ENCODE measurements at regions not wholly inside any gene's neighbourhood (a gene's known extent, or its start where the extent isn't known, plus 50 kb on each side); places are given as distances from the start of the nearest gene placed in this dataset.

GRCh38 chr3:144128108-144128892 is 156.7 kb downstream of the DIPK2A start:
- H3K27ac Mint-ChIP-seq (ENCODE audit: unreplicated experiment): no peak overlapping the region
- H3K27ac ChIP-seq (ENCODE audit: low read depth, low read length): no peak overlapping the region
- DNase-seq (ENCODE audit: low read depth) (no peak), FAIRE-seq (no peak)
- H3K27me3 Mint-ChIP-seq (ENCODE audit: low read depth, unreplicated experiment): no peaks in the 10 kb centered on the region
- TF ChIP-seq EZH2 (IDR thresholded peaks at IDR 0.05; ENCODE audit: insufficient read depth, low read length) (no peak), CTCF (IDR thresholded peaks at IDR 0.05; ENCODE audit: insufficient read depth, low read depth, low read length) (no peak)
- no peaks in the 10 kb centered on the region for H3K4me1 ChIP-seq (ENCODE audit: insufficient read depth, low read length)
- no peaks in the 10 kb centered on the region for H3K9me3 ChIP-seq (ENCODE audit: insufficient read depth, low read depth, low read length)
- no peaks in the 10 kb centered on the region for H3K36me3 ChIP-seq (ENCODE audit: insufficient read depth, low read length)
- H3K4me1 Mint-ChIP-seq (ENCODE audit: low read depth, unreplicated experiment): no peaks in the 10 kb centered on the region
- peaks cover 7% of the 10 kb centered on the region for H3K9me3 Mint-ChIP-seq (ENCODE audit: unreplicated experiment)
- no peak overlapping the region for H3K4me3 Mint-ChIP-seq (ENCODE audit: unreplicated experiment)
- H3K36me3 Mint-ChIP-seq (ENCODE audit: low read depth, unreplicated experiment): no peaks in the 10 kb centered on the region
- no peaks in the 10 kb centered on the region for H4K20me1 ChIP-seq (ENCODE audit: insufficient read depth, low read length)
- H3K4me2 ChIP-seq (ENCODE audit: low read length): no peak overlapping the region
- H3K9ac ChIP-seq (ENCODE audit: low read length): no peak overlapping the region
- H3K79me2 ChIP-seq (ENCODE audit: insufficient read depth, low read length): no peaks in the 10 kb centered on the region
- H2AFZ ChIP-seq (ENCODE audit: low read depth, low read length): no peak overlapping the region
- H3K27me3 ChIP-seq (ENCODE audit: insufficient read depth, low read length): no peaks in the 10 kb centered on the region
- H3K4me3 ChIP-seq (ENCODE audit: insufficient read depth, low read depth, low read length): no peak overlapping the region

- Histone ChIP-seq H3K9me3 (ENCODE audit: insufficient read depth, low read depth, low read length) (no peaks in the 10 kb centered on the region), H3K4me1 (ENCODE audit: insufficient read depth, low read length) (no peaks in the 10 kb centered on the region), H3K36me3 (ENCODE audit: insufficient read depth, low read length) (no peaks in the 10 kb centered on the region), H3K27me3 (ENCODE audit: insufficient read depth, low read length) (no peaks in the 10 kb centered on the region), H2AFZ (ENCODE audit: low read depth, low read length) (no peak overlapping the region), H3K79me2 (ENCODE audit: insufficient read depth, low read length) (no peaks in the 10 kb centered on the region), H4K20me1 (ENCODE audit: insufficient read depth, low read length) (no peaks in the 10 kb centered on the region), H3K9ac (ENCODE audit: low read length) (no peak overlapping the region), H3K27ac (ENCODE audit: low read depth, low read length) (no peak overlapping the region), H3K4me2 (ENCODE audit: low read length) (no peak overlapping the region), H3K4me3 (ENCODE audit: insufficient read depth, low read depth, low read length) (no peak overlapping the region)
- Mint-ChIP-seq H3K4me3 (ENCODE audit: unreplicated experiment) (no peak overlapping the region), H3K4me1 (ENCODE audit: low read depth, unreplicated experiment) (no peaks in the 10 kb centered on the region), H3K27ac (ENCODE audit: unreplicated experiment) (no peak overlapping the region), H3K27me3 (ENCODE audit: low read depth, unreplicated experiment) (no peaks in the 10 kb centered on the region), H3K36me3 (ENCODE audit: low read depth, unreplicated experiment) (no peaks in the 10 kb centered on the region), H3K9me3 (ENCODE audit: unreplicated experiment) (peaks cover 7% of the 10 kb centered on the region)
- FAIRE-seq (no peak), DNase-seq (ENCODE audit: low read depth) (no peak)
- TF ChIP-seq CTCF (IDR thresholded peaks at IDR 0.05; ENCODE audit: insufficient read depth, low read depth, low read length) (no peak), EZH2 (IDR thresholded peaks at IDR 0.05; ENCODE audit: insufficient read depth, low read length) (no peak)
Measured at GRCh38 chr3:144129536-144130214, 158.1 kb downstream of the DIPK2A start.

- Mint-ChIP-seq H3K4me1 (ENCODE audit: low read depth, unreplicated experiment) (peaks cover 8% of the 10 kb centered on the region), H3K27ac (ENCODE audit: unreplicated experiment) (no peak overlapping the region), H3K27me3 (ENCODE audit: low read depth, unreplicated experiment) (no peaks in the 10 kb centered on the region), H3K9me3 (ENCODE audit: unreplicated experiment) (peaks cover 5% of the 10 kb centered on the region), H3K36me3 (ENCODE audit: low read depth, unreplicated experiment) (no peaks in the 10 kb centered on the region), H3K4me3 (ENCODE audit: unreplicated experiment) (no peak overlapping the region)
- Histone ChIP-seq H3K4me2 (ENCODE audit: low read length) (no peak overlapping the region), H3K79me2 (ENCODE audit: insufficient read depth, low read length) (no peaks in the 10 kb centered on the region), H3K27me3 (ENCODE audit: insufficient read depth, low read length) (no peaks in the 10 kb centered on the region), H3K4me1 (ENCODE audit: insufficient read depth, low read length) (peaks cover 5% of the 10 kb centered on the region), H4K20me1 (ENCODE audit: insufficient read depth, low read length) (no peaks in the 10 kb centered on the region), H3K9ac (ENCODE audit: low read length) (no peak overlapping the region), H3K36me3 (ENCODE audit: insufficient read depth, low read length) (no peaks in the 10 kb centered on the region), H3K27ac (ENCODE audit: low read depth, low read length) (no peak overlapping the region), H3K4me3 (ENCODE audit: insufficient read depth, low read depth, low read length) (no peak overlapping the region), H3K9me3 (ENCODE audit: insufficient read depth, low read depth, low read length) (no peaks in the 10 kb centered on the region), H2AFZ (ENCODE audit: low read depth, low read length) (no peak overlapping the region)
- DNase-seq (ENCODE audit: low read depth) (no peak), FAIRE-seq (no peak)
- TF ChIP-seq CTCF (IDR thresholded peaks at IDR 0.05; ENCODE audit: insufficient read depth, low read depth, low read length): no peak
- no peak for TF ChIP-seq EZH2 (IDR thresholded peaks at IDR 0.05; ENCODE audit: insufficient read depth, low read length)
Measured at GRCh38 chr3:144141074-144141473, 169.5 kb downstream of the DIPK2A start.

Measured in astrocyte (in vitro differentiated cells and primary cell).